GM18867 (cell line): ENCODE measurements at regions not wholly inside any gene's neighbourhood (a gene's known extent, or its start where the extent isn't known, plus 50 kb on each side); places are given as distances from the start of the nearest gene placed in this dataset.

Source experiments
- ATAC-seq: cut with Tn5 transposase; IDR thresholded peaks from one replicate; pipeline ENCODE4 v1.9.1; 2021; ENCODE audit warnings: mild to moderate bottlenecking, moderate library complexity; ENCODE audit not compliant: unreplicated experiment

DNA sequence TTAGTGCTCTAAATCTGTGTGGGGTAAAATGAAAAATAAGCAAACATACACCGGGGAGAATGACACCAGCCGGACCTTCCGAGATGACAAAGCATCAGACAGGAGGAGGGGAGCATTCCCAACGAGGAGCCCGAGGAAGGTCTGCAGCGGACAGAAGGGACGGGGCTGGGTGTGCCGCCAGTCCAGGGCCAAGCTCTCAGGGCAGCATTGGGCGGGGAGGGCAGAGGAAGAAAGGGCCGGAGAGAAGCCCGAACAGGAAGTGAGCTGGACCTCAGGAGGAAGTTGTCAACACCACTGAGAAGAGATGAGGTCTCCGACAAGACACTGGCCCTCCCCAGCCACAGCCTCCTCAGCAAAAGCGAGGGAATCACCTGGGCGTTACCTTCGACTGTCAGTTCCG, 182.6 kb upstream of the RNF32 start:
- no peak for ATAC-seq

DNA sequence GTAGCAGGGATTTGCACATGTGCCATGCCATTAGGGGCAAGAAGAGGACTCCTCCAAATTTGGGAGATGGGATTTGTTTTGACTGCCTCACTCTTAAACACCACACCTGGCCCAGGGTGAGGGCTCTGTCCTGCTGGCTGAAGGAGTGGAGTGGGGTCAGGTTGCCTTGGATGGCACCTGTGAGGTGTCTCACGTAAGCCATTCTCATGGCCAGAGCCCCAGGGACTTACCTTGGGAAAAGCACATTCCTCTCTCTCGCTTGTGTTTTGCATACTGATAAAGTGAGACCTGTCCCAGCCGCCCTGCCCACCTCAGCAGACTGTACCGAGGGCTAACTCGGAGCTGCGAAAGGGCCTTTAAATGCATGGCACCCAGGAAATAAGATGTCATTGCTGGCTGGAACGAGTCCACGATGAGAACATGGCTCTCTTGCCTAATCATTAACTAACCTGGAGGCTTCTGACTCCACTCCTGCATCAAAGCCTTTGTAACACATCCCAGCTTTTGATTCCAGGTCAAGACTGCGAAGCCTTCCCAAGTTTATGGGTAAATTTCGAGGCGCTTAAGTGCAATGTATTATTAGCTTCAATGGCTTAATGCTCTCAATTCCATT, 184.0 kb upstream of the RNF32 start:
- ATAC-seq = no peak

DNA sequence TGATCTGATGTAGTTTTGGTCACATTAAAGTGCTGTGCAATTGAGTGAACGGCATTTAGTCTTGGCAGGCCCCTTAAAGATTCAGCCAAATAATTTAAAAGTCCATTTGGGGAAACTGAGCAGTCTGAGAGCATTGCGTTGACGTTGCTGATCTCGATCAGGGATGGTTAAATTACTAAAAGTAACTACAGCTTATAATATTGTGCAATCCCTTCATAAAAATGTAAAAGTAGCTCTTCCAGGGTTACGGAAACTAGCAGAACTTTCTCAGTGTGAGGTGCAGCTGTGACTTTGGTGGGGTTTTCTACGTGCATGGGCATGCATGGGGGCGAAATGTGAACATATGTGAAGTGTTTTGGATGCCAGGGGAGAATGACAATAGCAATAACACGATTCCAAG, 184.5 kb upstream of the RNF32 start:
- no peak for ATAC-seq

DNA sequence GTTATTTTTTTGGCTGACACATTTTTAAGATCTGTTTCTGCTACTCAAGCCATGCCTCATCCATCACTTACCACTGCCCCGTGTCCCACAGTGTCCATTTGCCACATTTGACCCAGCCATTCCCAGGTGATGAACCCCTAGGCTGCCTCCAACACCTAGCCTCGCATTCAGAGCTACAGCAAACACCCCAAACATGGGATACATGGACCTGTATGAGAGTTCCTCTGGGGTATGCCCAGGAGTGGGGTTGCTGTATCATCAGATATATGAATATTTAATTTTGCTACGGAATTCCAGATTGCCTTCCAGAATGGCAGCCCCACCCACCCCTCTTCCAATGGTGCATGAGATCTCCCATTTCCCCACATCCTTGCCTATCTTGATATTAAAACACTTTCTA, 190.1 kb upstream of the RNF32 start:
- ATAC-seq = no peak

DNA sequence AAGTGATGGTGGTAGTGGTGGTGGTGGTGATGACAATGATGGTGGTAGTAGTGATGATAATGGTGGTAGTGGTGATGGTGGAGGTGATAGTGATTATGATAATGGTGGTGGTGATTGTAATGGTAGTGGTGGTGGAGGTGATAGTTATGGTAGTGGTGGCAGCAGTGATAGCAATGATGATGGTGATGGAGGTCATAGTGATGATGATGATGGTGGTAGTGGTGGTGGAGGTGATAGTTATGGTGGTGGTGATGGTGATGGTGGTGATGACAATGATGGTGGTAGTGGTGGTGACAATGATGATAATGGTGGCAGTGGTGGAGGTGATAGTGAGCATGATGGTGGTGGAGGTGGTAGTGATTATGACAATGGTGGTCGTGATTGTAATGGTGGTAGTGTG, 191.7 kb upstream of the RNF32 start:
- no peak for ATAC-seq

DNA sequence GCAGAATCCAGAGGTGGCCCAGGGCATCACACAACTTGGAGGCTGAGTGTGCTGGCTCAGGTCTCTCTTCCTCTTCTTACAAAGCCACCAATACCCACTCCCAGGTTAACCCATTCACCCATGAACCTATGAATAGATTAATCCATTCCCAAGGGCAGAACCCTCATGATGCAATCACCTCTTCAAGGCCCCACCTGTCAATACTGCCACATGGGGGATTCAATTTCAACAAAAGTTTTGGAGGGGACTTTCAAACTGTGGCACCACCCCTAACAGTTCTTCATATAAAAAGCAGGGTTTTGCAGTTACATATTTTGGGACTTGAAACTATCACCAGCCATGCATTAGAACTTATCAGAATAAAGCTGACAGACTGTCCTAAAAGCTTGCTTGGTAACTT, 193.6 kb upstream of the RNF32 start:
- ATAC-seq = no peak

DNA sequence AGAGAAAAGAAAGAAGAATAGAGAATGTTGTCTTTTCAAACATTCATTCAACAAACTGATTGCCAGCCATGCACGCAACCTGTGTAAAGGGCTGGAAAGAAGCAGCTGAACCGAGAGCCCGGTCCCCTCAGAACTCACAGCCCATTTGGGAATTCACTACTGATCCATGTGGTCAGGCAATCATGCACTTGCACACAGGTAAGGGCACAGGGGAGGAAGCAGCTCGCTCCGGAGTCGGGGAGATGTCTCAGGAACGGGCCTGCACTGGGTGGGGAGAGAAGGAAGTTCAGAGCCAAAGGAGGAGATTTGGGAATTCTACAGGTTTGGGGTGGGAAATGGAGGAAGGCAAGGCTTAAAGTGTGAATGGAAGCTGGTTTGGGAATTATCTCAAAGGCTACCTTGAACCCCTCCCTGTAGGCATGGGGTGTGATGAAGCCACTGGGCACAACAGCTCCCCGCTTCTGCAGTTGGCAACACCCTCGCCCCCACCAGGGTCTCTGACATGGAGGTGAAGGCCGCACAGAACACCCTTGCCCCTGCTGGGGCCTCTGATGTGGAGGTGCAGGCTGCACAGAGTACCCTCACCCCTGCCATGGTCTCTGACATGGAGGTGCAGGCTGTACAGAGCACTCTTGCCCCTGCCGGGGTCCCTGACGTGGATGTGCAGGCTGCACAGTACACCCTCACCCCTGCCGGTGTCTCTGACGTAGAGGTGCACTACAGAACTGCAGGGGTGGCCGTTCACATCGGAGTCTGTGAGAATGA, 194.4 kb upstream of the RNF32 start:
- no peak for ATAC-seq

DNA sequence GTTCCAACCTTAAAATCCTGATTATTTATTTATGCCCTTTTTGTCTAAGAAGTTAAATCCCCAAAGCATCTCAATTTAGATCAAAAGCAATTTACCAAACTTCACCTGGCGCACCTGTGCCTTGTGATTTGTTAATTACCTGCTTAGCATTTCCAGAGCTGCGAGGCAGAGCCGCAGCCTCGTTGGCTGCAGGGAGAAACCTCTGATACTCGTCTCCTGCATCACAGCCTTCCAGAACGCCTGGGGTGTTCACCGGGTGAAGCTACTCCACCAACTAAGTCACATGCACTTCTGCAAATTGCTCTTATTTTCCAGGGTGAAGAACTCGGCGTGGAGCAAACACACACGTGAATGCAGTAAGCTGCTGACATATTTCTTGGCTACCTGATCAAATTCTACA, 198.1 kb upstream of the RNF32 start:
- ATAC-seq = no peak

DNA sequence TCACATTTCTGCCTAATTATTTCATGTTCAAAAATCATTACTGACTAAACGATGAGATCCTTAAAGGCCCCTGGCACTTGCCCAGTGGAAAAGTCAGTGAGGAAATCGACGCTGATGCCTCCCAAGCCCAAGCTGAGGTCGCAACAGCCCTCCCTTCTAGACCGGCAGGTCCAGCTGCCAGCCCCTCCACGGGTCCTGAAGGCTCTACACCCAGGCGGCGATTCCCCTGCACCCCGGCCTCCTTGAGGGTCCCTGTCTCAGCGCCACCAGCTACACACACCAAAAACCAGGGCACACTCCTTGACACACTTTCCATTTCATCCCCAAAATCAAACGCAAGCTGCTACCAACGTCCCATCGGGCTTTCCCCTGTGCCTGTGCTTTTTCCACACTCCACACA, 200.1 kb upstream of the RNF32 start:
- no peak for ATAC-seq

DNA sequence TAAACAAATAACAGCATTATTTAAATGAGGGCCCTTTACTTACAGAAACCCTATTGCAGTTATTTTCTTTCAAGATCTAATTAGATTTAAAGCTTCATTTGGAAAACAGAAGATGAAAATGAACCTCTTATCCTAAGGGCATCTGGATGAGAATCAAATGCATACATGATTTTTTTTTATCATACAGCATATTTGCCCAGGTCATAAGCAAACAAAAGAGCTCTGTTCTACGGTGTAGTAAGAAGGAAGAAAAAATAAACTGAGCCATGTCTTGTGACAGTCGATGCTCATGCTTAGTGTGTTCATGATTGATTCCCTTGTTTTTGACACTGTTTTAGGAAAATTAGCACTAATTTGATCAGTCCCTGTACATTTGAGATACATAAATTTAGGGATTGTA, 202.6 kb upstream of the RNF32 start:
- no peak for ATAC-seq

DNA sequence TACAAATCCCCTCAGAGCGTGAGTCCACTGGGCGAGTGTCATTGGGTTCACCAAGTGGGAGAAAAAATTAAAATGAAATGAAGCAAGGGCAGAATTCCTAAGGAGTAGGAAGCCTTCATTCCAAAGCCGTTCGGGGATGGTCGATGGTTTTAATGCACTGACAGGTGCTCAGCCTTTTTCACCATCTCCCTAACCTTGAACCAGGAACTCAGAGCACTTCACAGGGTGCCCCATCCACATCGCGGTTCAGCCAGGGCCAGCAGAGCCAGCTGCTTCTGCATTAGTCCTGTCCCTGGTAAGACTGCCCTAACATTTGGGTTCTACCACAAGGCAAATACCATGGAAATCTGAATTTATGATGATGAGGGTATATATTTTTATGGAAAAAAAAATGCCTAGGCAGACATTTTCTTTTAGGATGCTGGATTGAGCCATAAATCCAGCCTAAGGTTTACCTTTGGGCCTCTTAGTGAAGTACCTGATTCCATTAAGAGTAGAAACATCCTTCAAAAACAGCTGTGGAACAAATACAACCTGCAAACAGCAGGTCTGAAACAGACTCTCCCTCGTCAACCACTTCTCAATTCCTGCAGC, 203.5 kb upstream of the RNF32 start:
- ATAC-seq = no peak

DNA sequence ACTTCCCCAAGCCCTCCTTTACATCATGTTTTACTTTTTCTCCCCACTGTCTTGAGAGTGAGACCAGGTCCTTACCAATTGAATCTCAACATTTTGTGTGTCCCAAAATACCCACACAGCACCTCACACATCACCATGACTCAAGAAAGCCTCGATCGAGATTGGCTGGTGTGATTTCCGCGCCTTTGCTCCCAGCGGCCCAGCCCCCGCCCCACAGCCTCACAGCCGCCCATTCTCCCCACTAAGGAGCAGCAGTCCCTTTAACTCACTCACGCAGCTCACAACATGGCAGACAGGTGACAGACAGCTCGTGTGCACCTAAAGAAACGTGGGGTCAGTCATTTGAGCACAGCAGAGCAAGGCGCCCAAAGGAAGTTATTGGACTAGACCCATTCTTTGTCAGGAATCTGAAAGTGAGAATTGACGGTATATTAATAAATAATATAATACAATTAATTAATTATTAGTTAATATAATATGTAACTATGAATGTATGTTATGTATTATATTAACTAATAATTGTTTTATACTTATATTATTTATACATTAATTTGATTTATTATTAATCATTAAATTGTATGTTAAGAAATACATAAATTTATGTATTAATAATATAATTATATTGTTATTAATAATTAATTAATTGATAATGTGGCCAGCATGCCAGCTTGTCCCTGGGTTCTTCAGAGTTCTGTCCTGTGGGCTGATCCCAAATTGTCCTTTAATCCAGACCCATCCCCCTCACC, 204.9 kb upstream of the RNF32 start:
- no peak for ATAC-seq

DNA sequence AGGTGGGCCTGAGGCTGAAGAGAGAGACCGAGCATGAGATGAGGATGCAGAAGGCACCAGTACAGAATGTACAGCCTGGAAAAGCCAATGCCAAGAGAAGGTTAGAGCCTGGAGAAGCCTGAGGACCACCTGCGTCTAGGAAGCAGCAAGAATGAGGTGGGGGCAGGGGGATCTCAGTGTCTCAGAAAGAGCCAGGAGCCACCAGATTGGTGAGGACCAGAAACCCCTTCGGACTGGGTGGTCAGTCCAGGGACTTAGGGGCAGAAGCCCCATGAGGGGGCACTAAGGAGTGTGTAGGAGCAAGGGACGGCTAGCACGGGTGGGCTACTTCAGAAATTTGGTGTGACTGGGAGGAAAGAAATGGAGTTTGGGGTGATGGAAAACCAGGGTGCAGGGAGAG, 205.9 kb upstream of the RNF32 start:
- no peak for ATAC-seq

DNA sequence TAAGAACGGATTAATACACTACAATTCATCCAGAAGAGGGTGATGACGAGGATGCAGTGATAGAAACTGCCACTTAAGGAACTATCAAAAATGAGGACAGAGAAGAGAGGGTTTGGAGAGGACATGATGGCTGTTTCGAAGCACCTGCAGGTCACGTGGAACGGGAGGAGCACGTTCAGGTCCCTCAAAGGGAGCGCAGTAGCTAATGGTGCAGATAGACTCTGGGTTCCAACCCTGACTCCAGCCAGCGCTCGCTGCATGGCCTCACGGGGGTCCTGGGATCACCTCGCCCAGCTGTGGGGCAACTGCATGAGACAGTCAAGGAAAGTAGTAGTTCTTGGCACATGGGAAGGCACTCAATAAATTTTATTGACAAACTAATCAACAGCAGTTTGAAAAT, 208.6 kb upstream of the RNF32 start:
- ATAC-seq = no peak

DNA sequence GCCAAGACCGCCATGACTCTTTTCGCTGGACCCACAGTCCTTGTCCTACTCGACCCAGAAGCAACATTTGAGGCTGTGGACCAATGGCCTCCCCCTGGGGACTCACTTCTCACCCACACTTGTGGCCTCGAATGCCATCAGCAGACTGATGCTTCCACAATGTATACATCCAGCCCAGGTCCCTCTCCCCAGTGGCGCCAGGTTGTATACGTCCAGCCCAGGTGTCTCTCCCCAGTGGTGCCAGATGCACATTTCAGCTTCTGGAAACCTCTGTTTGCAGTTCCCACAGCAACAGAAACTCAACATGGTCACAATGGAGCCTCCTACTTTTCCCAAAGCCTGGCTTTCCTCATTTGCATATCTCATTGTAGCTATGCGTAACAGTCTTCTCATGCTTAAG, 210.5 kb upstream of the RNF32 start:
- no peak for ATAC-seq

DNA sequence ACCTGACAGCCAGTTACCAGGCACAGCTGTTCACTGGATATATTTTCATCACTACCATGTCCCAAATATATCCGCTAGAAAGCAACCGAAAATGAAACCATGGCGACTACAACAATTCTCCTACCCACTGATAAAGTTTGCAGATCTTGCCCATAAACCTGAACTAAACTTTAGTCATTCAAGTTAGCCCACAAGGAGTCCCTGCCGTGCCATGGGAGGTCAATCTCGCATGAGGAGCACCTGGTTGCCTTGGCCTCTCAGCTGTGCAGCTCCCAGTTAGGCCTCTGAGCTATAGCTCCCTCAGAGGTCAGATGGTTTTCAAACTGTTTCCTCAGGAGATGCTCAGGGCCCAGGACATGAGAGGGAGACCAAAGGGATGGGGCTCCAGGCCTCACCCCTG, 211.1 kb upstream of the RNF32 start:
- no peak for ATAC-seq

DNA sequence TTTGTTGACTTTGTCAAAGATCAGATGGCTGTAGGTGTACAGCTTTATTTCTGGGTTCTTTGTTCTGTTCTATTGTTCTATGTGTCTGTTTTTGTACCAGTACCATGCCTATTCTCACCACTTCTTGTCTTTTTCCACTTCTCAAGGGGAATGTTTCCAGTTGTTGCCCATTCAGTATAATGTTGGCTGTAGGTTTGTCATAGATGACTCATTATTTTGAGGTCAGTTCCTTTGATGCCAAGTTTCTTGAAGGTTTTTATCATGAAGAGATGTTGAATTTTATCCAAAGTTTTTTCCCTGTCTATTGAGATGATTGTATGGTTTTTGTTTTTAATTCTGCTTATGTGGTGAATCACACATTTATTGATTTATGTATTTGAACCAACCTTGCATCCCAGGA, 216.7 kb upstream of the RNF32 start:
- ATAC-seq = no peak

DNA sequence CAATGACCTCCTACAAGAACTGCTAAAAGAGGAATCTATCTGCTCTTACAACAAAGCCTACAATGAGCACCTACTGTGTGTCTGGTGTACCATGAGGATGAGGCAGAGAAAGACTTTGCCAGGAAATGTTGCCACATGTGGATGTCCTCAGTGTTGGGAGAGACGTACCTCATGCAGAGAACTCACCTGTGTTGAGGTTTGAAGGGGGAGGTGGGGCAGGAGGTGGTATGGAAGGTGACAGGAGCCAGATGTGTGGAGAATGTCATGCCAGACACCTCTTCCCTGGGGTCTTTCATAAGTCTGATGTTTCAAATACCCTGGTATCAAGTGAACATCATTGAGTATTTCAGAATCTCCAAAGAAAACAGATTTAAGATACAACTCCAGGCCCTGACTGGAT, 220.1 kb upstream of the RNF32 start:
- no peak for ATAC-seq

DNA sequence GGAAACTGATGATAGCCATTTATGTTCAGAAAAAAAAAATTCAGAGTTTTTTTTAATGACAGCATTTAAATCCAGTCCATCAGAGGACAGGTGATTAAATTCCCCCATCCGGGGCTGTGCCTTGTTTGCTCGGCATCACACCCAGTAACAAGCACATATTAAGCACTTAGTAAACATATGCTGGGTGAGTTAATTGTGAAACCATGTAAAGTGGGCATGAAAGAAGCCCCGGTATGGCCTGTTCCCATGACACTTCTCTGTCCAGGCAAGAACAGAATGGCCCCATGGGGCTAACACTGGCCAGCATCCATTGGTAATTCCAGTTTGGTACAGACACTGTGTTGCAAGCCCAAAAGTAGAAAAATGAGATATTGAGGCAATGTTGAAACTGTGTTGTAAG, 220.8 kb upstream of the RNF32 start:
- ATAC-seq = no peak

DNA sequence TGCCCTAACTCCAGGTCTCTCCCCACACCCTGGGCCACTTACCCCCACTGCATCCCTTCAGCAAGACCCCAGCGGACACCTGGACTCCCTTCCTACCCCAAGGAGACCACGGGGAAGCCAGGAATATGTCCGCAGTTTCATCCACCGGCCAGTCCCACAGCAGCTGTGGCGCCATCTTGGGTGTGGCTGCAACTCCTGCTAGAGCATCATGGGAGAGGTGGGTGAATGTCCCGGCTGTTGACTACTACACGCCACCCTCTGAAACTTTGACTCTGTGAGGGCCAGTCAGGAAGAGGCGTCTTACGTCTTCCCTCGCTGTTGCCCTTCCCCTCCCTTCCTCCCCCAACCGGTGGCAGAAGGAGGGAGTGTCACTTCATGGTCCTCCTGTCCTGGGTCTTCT, 238.3 kb upstream of the RNF32 start:
- ATAC-seq = no peak

DNA sequence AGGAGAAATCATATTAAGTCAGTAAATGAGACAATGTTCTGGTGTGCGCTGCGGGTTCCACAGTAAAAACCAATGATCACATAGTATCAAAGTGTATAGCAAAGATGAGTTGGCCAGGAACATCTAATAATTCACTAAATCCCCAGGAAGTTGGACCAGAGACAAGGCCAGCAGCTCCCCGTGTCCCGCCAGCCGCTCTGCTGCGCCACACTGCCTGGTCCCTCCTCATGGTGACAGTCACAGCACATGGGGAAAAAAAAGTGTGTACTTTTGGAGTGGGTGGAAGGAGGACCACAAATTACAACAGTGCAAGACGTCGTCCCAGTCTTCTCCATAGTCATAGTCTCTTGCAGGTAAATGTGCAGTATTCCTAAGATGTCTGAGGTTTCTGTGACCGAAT, 239.0 kb upstream of the RNF32 start:
- ATAC-seq = no peak

DNA sequence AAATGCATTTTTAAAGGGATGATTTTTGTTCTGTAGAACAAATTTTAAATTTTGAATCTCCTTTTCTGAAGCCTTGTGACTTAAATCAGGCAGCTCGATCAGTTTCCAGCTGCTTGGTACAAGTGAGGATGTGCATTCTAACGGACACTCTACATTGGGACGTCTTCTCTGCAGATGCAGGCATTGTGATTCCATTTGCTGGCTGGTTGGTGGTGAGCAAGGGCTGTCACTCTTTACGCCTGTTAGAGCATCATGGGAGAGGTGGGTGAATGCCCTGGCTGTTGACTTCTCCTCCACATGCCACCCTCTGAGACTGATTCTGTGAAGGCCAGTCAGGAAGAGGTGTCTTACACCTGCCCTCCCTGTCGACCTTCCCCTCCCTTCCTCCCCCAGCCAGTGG, 240.5 kb upstream of the RNF32 start:
- no peak for ATAC-seq
